ENCODE measurements at regions not wholly inside any gene's neighbourhood (a gene's known extent, or its start where the extent isn't known, plus 50 kb on each side); places are given as distances from the start of the nearest gene placed in this dataset.

DNA sequence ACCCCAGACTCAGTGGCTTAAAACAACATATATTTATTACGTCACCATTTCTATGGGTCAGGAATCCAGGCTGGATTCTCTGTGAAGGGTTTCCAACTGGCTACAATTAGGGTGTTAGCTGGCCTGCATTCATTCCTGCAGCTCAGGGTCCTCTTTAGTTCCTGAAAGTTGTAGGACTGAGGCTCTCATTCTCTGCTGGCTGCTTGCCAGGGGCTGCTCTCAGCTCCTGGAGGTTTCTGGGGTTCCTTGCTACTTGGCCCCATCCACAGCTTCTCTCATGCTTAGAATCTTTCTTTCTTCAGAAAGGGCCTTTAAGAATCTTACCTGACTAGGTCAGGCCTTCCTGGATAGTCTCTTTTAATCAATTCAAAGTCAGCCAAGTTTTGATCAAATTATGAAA, 424.6 kb downstream of the GADD45G start:
- Histone ChIP-seq H3K9me3 (ENCODE audit: control insufficient read depth in 1 of 2, insufficient read depth in 1 of 2, low read length in 2 of 2) (no peaks in the 10 kb centered on the region), H3K4me1 (ENCODE audit: insufficient read depth, low read length) (peaks cover 3% of the 10 kb centered on the region), H3K36me3 (ENCODE audit: insufficient read depth, low read length) (no peaks in the 10 kb centered on the region), H3K4me3 (ENCODE audit: low read length) (no peak overlapping the region), H3K27ac (ENCODE audit: low read depth in 1 of 2, low read length in 2 of 2) (no peak overlapping the region), H3K27me3 (ENCODE audit: control insufficient read depth in 1 of 2, insufficient read depth in 2 of 2, low read length in 2 of 2) (no peaks in the 10 kb centered on the region)
- no peak for ATAC-seq (ENCODE audit: poor library complexity)
- no peaks in the 10 kb centered on the region for H3K27me3 Mint-ChIP-seq
- no peaks in the 10 kb centered on the region for H3K9me3 Mint-ChIP-seq
- intact Hi-C loops (cut with DNase I, micrococcal nuclease): no loop called here
- ChIA-PET POLR2A (no interaction called here), CTCF (no interaction called here)
- H3K4me3 Mint-ChIP-seq: no peak overlapping the region
- H3K27ac Mint-ChIP-seq: no peak overlapping the region
- no peaks in the 10 kb centered on the region for H3K4me1 Mint-ChIP-seq (ENCODE audit: low read depth)
- DNase-seq: no peak
- H3K36me3 Mint-ChIP-seq (ENCODE audit: low read depth): no peaks in the 10 kb centered on the region
- no peak for TF ChIP-seq CTCF (IDR thresholded peaks at IDR 0.05)

DNA sequence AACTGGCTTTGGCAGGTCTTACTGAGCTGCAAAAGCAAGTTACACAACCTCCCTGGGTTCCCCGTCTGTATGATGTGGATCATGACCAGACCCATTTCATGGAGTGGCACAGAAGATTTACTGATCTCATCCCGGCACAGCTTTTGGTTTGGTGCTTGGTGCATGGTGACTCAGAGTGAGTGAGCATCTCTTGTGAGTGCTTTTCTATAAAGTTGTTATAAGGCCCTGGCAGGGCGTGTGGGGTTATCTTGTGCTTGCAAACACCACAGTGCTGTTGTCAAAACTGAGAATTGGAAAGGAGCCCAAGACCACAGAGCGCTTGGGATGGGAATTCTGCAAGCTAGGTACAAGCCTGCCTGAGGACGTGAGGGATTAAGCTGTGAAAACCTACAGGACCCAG, 425.2 kb downstream of the GADD45G start:
- no peak overlapping the region for H3K27ac ChIP-seq (ENCODE audit: low read depth in 1 of 2, low read length in 2 of 2)
- Mint-ChIP-seq H3K36me3 (ENCODE audit: low read depth) (no peaks in the 10 kb centered on the region), H3K27me3 (no peaks in the 10 kb centered on the region), H3K4me3 (no peak overlapping the region), H3K9me3 (no peaks in the 10 kb centered on the region), H3K27ac (no peak overlapping the region), H3K4me1 (ENCODE audit: low read depth) (no peaks in the 10 kb centered on the region)
- no peaks in the 10 kb centered on the region for H3K27me3 ChIP-seq (ENCODE audit: control insufficient read depth in 1 of 2, insufficient read depth in 2 of 2, low read length in 2 of 2)
- no peak for TF ChIP-seq CTCF (IDR thresholded peaks at IDR 0.05)
- H3K4me1 ChIP-seq (ENCODE audit: insufficient read depth, low read length): no peaks in the 10 kb centered on the region
- DNase-seq (no peak), ATAC-seq (ENCODE audit: poor library complexity) (no peak)
- H3K4me3 ChIP-seq (ENCODE audit: low read length): no peak overlapping the region
- intact Hi-C loops (cut with DNase I, micrococcal nuclease): no loop called here
- ChIA-PET POLR2A (no interaction called here), CTCF (interaction anchor here (1.1 kb wide), 1 partner anchor 17 kb away, joined by 4 read pairs; no protein-coding TSS in a partner anchor)
- no peaks in the 10 kb centered on the region for H3K36me3 ChIP-seq (ENCODE audit: insufficient read depth, low read length)
- H3K9me3 ChIP-seq (ENCODE audit: control insufficient read depth in 1 of 2, insufficient read depth in 1 of 2, low read length in 2 of 2): no peaks in the 10 kb centered on the region

DNA sequence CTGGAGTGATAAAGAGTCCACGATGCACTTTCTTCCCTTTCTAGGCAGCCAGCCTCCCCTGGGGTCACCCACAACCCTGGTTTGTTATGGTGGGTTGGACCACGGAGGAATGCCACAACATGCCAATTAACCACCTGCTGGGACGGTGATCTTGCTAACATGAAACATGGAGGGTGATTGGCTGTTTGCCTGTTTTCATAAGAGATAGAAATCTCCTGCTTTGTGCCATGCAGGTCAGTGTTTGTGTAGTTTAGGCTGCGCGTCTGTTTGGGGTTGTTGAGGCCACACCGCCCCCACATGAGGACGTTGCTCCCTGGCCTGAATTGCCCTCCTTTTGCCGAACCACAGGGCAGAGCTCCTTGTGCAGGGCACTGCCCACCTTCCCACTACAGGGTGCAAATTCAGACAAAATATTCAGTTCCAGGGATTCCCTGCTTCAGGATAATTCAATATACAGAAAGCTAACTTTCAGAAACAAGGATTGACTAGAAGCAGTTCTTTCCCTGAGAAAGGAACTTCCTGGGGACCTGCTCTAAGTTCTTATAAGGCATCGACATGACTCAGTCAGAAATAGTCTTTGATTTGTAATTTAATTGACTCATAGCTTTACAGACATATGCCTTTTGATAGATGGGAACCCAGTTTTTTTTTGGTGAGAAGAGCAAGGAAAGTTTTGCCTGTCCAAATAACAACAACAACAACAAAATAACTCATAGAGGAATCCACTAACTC, 427.6 kb downstream of the GADD45G start:
- H3K4me1 ChIP-seq (ENCODE audit: insufficient read depth, low read length): no peaks in the 10 kb centered on the region
- H3K27ac Mint-ChIP-seq: no peak overlapping the region
- H3K4me1 Mint-ChIP-seq (ENCODE audit: low read depth): no peaks in the 10 kb centered on the region
- ATAC-seq (ENCODE audit: poor library complexity) (no peak), DNase-seq (no peak)
- no peak overlapping the region for H3K4me3 ChIP-seq (ENCODE audit: low read length)
- H3K27me3 ChIP-seq (ENCODE audit: control insufficient read depth in 1 of 2, insufficient read depth in 2 of 2, low read length in 2 of 2): no peaks in the 10 kb centered on the region
- no peaks in the 10 kb centered on the region for H3K9me3 Mint-ChIP-seq
- no peaks in the 10 kb centered on the region for H3K36me3 ChIP-seq (ENCODE audit: insufficient read depth, low read length)
- ChIA-PET CTCF (no interaction called here), POLR2A (no interaction called here)
- intact Hi-C loops (cut with DNase I, micrococcal nuclease): no loop called here
- no peaks in the 10 kb centered on the region for H3K9me3 ChIP-seq (ENCODE audit: control insufficient read depth in 1 of 2, insufficient read depth in 1 of 2, low read length in 2 of 2)
- no peaks in the 10 kb centered on the region for H3K27me3 Mint-ChIP-seq
- H3K36me3 Mint-ChIP-seq (ENCODE audit: low read depth): no peaks in the 10 kb centered on the region
- TF ChIP-seq CTCF (IDR thresholded peaks at IDR 0.05): no peak
- no peak overlapping the region for H3K27ac ChIP-seq (ENCODE audit: low read depth in 1 of 2, low read length in 2 of 2)
- H3K4me3 Mint-ChIP-seq: no peak overlapping the region

Measured in CD4-positive, alpha-beta T cell (primary cell).